ENCODE measurements at regions not wholly inside any gene's neighbourhood (a gene's known extent, or its start where the extent isn't known, plus 50 kb on each side); places are given as distances from the start of the nearest gene placed in this dataset.
A peak's percentile ranks its signal among the peaks of the same experiment; 100 is the strongest.
"Not testable (repeated sequence)": the region's sequence is repeated elsewhere in the genome, so short reads cannot be mapped to it uniquely, and the experiment has no call there.

GRCh38 chr11:3583476-3583875 lies 58.3 kb downstream of the ART5 start:
- not testable (repeated sequence) for DNase-seq (ENCODE audit: low spot score)

- not testable (repeated sequence) for DNase-seq (ENCODE audit: low spot score)
These were observed 60.4 kb downstream of the ART5 start for GRCh38 chr11:3581389-3581725.

- peak; percentile 22 for DNase-seq (ENCODE audit: low spot score)
These were observed 61.1 kb downstream of the ART5 start for GRCh38 chr11:3580487-3581388.

GRCh38 chr11:3579600-3580459 lies 62.0 kb downstream of the ART5 start:
- DNase-seq (ENCODE audit: low spot score) = not testable (repeated sequence)

- not testable (repeated sequence) for DNase-seq (ENCODE audit: low spot score)
These were observed 65.7 kb downstream of the ART5 start for GRCh38 chr11:3576066-3576604.

- DNase-seq (ENCODE audit: low spot score) = not testable (repeated sequence)
These were observed 68.7 kb downstream of the ART5 start for GRCh38 chr11:3572976-3573647.

- not testable (repeated sequence) for DNase-seq (ENCODE audit: low spot score)
These were observed 70.0 kb downstream of the ART5 start for GRCh38 chr11:3571752-3572151.

GRCh38 chr11:3565838-3566237 lies 76.0 kb downstream of the ART5 start:
- DNase-seq (ENCODE audit: low spot score) = not testable (repeated sequence)

- DNase-seq (ENCODE audit: low spot score) = peak; percentile 17
These were observed 77.4 kb downstream of the ART5 start for GRCh38 chr11:3564383-3564782.

- not testable (repeated sequence) for DNase-seq (ENCODE audit: low spot score)
These were observed 87.2 kb downstream of the ART5 start for GRCh38 chr11:3554621-3555020.

GRCh38 chr11:3544990-3545389 lies 96.8 kb downstream of the ART5 start:
- not testable (repeated sequence) for DNase-seq (ENCODE audit: low spot score)

GRCh38 chr11:3538220-3538619 lies 103.6 kb downstream of the ART5 start:
- not testable (repeated sequence) for DNase-seq (ENCODE audit: low spot score)

- not testable (repeated sequence) for DNase-seq (ENCODE audit: low spot score)
These were observed 104.5 kb downstream of the ART5 start for GRCh38 chr11:3537254-3537653.

- not testable (repeated sequence) for DNase-seq (ENCODE audit: low spot score)
These were observed 108.8 kb downstream of the ART5 start for GRCh38 chr11:3532958-3533357.

GRCh38 chr11:3531280-3531679 lies 110.5 kb downstream of the ART5 start:
- not testable (repeated sequence) for DNase-seq (ENCODE audit: low spot score)

GRCh38 chr11:3523567-3523966 lies 118.2 kb downstream of the ART5 start:
- DNase-seq (ENCODE audit: low spot score) = not testable (repeated sequence)

- not testable (repeated sequence) for DNase-seq (ENCODE audit: low spot score)
These were observed 120.9 kb downstream of the ART5 start for GRCh38 chr11:3520905-3521304.

- not testable (repeated sequence) for DNase-seq (ENCODE audit: low spot score)
These were observed 122.0 kb downstream of the ART5 start for GRCh38 chr11:3519841-3520240.

- DNase-seq (ENCODE audit: low spot score) = not testable (repeated sequence)
These were observed 124.7 kb downstream of the ART5 start for GRCh38 chr11:3516934-3517567.

GRCh38 chr11:3516345-3516933 lies 125.4 kb downstream of the ART5 start:
- not testable (repeated sequence) for DNase-seq (ENCODE audit: low spot score)

Measured in NAMALWA (cell line).